GM08714 (cell line): ENCODE measurements at regions not wholly inside any gene's neighbourhood (a gene's known extent, or its start where the extent isn't known, plus 50 kb on each side); places are given as distances from the start of the nearest gene placed in this dataset.
"Not testable (repeated sequence)": the region's sequence is repeated elsewhere in the genome, so short reads cannot be mapped to it uniquely, and the experiment has no call there.

Source experiments
- H3K4me3 ChIP-seq: fragments of 200-500 bp; sonication (Bioruptor generic); 2 replicates; pipeline ENCODE4 v1.5.1; 2014; ENCODE audit warnings: mild to moderate bottlenecking, low read length, inconsistent platforms
- ZNF274 ChIP-seq: IDR thresholded peaks from 2 replicates; pipeline ENCODE4 v1.6.1; 2012; ENCODE audit warnings: mild to moderate bottlenecking, low read depth, low read length

DNA sequence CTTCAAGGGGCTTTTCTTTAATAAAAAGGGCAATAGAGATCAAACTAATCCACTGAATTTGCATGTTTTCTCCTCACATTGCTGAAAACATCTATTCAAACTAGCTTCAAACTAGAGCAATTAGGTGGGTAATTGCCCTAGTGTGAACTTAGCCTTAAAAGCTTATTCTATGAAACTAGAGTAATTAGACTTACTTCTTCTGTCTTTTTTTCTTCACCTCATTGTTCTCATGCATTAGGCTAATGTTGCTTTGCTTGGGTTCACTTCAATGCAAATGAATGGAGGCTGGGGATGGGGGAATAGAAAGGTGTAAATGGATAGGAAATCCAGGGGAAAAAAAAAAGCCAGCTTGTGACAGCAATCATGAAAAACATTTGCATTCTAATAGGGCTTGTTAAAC lies 414.8 kb upstream of the LMO3 start:
- no peak for TF ChIP-seq ZNF274
- H3K4me3 ChIP-seq: no peak overlapping the region

DNA sequence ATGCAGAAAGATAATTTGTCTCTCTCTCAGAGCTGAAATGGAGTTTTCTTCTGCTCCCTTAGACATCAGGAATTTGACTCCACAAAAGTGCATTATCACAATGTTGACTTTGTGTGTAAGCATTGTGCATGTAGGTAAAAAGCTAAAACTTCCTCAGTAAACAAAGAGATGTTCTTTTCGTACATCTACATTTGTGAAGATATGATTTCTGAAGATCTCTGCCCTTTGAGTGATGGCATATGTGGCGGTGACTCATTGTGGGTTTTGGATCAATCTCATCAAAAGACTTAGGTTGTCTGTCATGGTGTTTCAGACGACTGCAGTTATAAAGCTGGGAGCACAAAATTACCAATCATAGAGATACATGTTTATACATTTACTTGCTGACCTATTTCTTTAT lies 411.4 kb upstream of the LMO3 start:
- TF ChIP-seq ZNF274: no peak
- H3K4me3 ChIP-seq: no peak overlapping the region

DNA sequence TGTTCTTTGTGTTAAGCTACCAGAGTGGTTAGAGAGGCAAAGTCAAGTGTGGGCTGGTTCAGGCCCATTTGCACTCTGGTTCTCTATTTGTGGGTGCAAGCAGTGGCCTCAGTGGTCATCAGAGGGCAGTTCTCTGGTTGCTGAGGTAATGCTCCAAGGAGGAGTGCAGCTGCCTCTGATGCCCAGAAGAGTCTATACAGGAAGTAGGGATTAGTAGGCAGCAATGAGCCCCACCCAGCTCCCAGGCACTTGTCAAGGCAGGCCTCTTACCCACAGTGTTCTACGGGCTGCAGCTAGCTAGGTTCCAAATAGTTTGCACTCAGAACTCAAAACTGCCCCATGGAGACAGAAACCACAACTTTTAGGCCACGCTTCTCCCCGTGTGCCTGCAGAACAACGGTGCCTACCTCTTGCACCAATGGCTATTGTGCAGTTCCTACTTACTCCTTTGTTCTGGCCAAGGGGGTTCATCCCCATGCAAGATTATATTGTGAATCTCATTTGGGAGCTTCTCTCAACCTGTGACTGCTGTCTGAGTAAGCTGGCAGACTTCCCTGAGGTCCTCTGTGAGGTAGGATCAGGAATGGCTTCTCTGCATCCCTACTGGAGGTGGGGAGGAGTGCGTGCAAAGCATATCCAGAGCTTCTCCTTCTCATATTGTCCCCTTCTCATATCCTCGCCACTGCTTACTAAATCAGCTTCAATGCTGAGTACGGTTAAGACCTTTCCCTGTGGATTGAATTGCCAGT lies 410.3 kb upstream of the LMO3 start:
- TF ChIP-seq ZNF274: no peak
- no peak overlapping the region for H3K4me3 ChIP-seq

DNA sequence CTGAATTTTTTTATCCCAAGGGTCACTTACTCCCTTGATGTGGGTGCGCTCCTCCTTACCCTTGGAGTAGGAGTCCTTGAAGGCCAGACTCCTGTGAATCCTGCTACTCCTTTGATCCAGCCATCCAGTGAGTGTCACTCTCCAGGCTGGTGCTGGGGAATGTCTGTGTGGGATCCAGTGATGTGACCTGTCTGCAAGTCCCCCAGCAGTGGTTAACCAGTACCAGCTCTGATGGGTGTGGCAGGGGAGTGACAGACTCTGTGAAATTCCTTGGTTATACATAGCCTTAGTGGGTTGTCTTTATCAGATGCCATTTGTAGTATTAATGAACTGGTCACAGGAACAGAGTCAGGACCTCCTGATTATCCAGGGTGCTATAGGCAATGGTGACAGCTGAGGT lies 409.5 kb upstream of the LMO3 start:
- H3K4me3 ChIP-seq: no peak overlapping the region
- TF ChIP-seq ZNF274: no peak

DNA sequence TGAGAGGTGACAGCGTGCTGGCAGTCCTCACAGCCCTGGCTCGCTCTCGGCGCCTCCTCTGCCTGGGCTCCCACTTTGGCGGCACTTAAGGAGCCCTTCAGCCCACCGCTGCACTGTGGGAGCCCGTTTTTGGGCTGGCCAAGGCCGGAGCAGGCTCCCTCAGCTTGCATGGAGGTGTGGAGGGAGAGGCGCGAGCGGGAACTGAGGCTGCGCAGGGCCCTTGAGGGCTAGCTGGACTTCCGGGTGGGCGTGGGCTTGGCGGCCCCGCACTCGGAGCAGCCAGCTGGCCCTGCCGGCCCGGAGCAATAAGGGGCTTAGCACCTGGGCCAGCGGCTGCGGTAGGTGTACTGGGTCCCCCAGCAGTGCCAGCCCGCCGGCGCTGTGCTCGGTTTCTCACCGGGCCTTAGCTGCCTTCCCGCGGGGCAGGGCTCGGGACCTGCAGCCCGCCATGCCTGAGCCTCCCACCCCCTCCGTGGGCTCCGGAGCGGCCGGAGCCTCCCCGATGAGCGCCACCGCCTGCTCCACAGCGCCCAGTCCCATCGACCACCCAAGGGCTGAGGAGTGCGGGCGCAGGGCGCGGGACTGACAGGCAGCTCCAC lies 401.6 kb upstream of the LMO3 start:
- not testable (repeated sequence) for H3K4me3 ChIP-seq

DNA sequence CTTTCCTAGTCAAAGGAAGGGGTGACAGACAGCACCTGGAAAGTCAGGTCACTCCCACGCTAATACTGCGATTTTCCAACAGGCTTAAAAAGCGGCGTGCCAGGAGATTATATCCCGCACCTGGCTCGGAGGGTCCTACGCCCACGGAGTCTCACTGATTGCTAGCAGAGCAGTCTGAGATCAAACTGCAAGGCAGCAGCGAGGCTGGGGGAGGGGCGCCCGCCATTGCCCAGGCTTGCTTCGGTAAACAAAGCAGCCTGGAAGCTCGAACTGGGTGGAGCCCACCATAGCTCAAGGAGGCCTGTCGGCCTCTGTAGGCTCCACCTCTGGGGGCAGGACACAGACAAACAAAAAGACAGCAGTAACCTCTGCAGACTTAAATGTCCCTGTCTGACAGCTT lies 392.6 kb upstream of the LMO3 start:
- H3K4me3 ChIP-seq: not testable (repeated sequence)

DNA sequence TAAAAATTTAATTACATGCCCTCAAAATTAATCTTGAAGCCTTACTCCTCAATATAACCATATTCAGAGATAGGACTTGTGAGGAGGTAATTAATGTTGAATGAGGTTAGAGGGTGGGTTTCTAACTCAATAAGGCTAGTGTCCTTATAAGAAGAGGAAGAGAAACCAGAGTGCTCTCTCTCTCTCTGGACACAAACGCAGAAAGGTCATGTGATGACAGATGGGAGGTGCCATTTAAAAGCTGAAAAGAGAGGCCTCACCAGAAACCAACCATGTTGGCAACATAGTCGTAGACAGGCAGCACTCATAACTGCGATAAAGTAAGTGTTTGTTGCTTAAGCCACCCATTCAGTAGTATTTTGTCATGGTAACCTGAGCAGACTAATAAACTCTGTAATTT lies 378.5 kb upstream of the LMO3 start:
- H3K4me3 ChIP-seq: no peak overlapping the region
- TF ChIP-seq ZNF274: no peak

DNA sequence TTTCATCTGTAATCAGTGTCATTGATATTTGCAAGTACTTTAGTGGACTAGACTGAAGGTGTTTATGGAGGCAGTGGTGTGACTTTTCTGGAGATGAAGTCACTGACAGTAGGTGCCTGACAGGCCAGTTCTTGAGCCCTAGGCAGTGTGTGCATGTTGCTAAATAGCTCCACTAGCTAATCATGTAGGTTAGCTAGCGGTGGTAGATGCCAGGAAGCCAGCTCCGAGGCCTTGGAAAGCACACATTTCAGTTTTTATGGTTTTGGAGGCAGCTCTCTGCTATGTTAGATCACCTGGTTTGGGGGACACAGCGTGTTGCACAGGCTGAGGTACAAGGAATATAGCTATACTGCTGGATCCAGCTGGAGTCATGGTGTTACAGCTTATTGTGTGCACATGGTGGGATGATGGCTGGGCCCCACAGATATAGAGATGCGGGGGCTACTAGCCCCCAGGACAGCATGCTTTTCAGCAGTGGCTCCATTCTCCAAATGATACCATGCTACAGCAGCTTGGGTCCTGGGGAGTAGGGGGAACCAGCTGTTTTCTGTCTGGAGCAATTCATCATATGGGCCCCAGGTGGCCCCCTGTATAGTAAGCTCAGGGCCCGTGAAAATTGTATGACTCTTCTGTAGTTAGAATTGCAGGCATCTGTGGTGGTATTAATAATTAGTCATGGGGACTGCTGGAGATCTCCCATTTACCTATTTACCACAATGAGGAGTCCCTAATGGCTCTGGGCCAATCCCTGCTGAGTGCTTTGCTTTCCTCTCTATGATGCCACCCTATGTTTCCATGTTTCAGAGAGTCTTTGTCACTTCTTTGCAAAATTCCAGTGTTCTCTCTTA lies 367.2 kb upstream of the LMO3 start:
- no peak overlapping the region for H3K4me3 ChIP-seq
- no peak for TF ChIP-seq ZNF274

DNA sequence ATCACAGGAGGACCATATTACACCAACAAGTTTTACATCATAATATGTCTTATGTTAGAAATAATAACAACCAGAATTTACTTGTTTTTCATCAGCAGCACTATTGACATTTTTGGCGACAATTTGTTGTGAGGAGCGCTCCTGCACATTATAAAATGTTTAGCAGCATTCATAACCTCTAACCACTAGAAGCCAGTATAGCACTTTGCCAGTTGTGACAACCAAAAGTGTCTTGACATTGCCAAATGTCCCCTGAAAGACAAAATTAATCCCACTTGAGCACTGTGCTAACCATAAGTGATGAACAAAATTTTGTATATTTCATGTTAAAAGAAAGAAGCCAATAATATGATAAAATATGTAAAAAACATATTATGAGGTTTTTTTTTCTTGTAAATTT lies 356.9 kb upstream of the LMO3 start:
- H3K4me3 ChIP-seq: no peak overlapping the region
- TF ChIP-seq ZNF274: no peak

DNA sequence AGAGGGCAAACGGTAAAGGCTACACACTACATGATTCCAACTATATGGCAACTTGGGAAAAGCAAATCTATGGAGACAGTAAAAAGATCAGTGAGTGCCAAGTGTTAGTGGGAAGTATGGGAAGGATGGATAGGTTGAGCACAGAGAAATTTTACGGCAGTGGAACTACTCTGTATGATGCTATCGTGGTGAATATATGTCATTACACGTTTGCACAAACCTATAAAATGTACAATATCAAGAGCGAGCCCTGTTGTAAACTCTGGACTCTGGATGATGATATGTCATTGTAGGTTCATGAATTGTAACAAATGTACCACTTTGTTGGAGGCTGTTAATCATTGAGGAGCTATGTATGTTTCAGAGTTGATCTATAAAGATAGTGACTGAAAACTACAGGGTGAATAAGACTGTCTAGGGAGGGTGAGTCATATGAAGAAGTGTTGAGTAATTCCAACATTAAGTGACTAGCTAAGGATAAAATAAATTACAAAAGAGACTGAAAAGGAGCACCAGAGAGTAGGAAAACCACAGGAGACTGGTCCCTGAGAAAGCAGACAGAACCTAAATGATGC lies 349.2 kb upstream of the LMO3 start:
- no peak overlapping the region for H3K4me3 ChIP-seq
- TF ChIP-seq ZNF274: no peak

DNA sequence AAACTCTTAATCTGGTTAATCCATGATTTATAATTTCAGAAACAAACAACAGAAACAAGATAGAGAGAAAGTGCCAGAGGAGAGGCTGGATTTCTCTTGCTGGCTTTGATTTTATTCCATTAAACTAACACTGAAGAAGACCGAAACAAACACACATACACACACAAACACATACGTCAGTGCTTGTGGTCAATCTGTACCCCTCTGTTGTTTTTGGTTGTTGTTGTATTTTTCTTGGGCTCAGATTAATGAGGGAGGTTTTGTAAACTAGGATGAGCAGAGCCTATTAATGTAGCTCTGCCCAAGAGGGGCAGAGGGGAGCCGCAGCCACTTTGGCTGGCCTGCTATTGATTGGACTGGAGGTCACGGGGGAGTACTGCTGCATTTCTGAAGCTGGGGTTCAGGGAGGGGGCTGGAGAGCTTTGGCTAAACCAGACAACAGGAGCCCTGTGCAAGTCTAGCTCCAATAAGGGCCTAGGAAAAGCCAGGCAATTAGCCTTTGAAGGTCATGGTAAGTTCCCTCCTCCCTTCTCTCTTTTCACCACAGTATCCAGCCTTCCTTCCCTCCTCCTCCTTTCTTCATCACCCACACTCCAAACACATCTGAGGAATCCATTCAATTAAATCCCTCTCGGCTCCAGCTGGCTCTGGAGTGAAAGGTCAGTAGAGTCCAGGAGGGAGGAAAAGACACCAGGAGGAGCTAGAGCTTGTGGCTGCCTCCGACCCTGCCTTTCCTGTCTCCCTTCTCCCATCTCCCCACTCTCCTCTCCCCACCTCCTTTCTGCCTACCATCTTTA lies 344.1 kb upstream of the LMO3 start:
- no peak overlapping the region for H3K4me3 ChIP-seq

DNA sequence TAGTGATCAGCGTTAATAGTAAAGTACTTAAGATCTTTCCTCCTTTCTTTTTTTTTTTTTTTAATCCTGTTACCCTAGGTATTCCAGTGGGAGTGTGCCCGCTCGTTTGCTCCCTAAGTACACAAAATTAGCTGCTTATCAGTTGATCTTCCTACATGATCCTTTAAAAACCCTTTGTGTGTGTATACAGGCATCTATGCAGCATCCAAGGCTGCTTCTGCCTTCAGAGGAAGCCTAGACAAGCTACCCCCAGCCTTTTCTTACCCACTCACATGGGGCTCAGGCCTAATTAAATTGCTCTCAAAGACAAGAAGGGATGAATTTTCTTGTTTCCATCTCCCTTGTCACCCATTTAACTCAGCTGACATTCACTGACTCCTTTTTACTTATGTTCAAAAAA lies 343.4 kb upstream of the LMO3 start:
- TF ChIP-seq ZNF274: no peak
- H3K4me3 ChIP-seq: no peak overlapping the region

More for the DNA sequence above, 344.1 kb upstream of the LMO3 start:
- no peak for TF ChIP-seq ZNF274

DNA sequence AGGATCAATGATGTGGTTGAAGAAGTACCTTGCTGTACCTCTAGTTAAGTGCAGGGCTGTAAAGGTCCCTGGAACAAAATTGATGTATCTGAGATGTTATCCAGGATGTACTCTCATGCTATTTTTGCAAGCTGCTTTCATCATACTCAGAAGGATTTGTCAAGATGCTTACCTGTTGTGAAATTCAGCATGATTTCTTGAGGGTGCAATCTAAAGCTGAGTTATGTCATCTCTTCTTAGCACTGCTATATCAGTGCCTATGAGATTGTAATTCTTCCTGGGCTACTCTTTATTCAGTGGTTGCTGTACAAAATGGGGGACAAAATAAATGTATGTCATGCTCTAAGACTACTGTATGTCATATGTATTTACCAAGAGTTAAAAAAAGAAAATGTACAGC lies 340.7 kb upstream of the LMO3 start:
- TF ChIP-seq ZNF274: no peak
- H3K4me3 ChIP-seq: no peak overlapping the region

DNA sequence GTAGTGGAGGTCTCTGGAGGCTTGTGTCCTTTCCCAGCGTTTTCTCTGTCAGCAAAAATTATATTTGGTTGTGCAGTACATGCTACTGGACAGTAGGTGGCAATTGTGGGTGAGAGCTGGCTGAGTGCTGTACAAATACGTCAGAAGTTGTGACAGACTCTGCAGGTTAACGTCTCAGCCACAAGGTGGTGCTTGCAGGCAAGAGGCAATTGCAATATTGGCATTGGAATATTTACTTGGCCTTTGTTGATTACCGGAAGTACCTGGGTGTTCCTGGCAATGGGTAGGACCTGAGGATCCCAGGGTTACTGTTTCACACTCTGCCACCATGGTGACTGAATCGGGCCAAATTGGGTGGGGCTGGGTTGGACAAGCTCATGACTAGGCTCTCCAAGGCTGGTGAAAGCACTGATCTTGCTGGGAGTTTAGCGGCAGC lies 333.9 kb upstream of the LMO3 start:
- TF ChIP-seq ZNF274: no peak

DNA sequence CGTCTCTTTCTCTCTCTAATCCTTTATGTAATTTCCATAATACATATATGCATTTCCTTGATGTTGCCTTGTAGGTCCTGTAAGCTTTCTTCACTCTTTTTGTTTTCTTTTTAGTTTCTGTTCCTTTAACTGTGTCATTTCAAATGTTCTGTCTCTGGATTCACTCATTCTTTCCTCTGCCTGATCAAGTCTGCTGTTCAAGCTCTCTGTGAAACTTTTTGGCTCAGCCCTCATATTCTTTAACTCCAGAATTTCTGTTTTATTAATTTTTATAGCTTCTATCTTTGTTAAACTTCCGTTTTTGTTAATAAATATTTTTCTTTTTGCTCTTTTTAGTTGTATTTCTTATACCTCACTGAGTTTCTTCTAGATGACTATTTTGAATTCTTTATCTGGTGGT lies 321.3 kb upstream of the LMO3 start:
- TF ChIP-seq ZNF274: no peak

More for the DNA sequence above, 333.9 kb upstream of the LMO3 start:
- no peak overlapping the region for H3K4me3 ChIP-seq

More for the DNA sequence above, 321.3 kb upstream of the LMO3 start:
- no peak overlapping the region for H3K4me3 ChIP-seq
